ENCODE measurements at regions not wholly inside any gene's neighbourhood (a gene's known extent, or its start where the extent isn't known, plus 50 kb on each side); places are given as distances from the start of the nearest gene placed in this dataset.
A peak's percentile ranks its signal among the peaks of the same experiment; 100 is the strongest.

DNA sequence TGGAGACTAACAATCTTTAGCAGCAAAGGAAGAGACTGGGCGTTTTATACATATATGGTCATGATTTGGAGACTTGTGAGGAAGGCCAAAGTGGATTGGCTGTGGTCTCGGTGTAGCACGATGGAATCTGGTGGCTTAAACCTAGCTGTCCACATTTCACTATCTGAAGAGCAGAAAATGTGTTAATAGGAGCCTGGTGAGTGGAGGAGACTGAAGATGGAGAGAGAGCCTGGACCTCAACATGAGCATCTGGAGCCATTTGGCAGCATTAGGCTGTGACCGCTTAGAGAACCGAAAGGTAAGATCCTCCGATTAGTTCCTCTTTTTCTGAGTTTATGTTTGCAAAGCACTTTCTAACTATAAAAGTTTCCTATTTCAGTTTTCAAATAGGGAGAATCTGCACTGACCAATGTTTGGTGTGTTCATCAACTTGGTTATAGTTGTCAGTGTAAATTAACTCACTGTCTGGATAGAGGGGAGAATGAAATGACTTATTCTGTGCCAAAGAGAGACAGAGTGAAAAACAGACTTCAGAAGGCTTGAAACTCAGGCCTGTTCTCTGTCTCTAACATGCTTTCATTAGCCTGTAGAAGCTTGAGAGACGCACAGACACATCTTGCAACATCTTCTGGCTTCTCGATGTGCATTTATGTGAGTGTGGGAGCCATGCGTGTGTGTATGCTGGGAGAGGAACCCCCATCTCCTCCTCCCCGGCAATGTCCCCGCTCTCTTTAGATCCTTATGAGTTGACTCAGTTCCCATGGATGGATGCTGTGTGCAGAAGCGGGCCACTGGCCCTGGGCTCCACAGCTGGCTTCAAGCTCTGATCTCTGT, 244.7 kb upstream of the TBL1XR1 start:
- Mint-ChIP-seq H3K27me3 (ENCODE audit: low read depth) (no peaks in the 10 kb centered on the region), H3K4me1 (ENCODE audit: low read depth) (peaks cover 7% of the 10 kb centered on the region), H3K27ac (no peak overlapping the region), H3K9me3 (no peaks in the 10 kb centered on the region), H3K4me3 (no peak overlapping the region), H3K36me3 (ENCODE audit: insufficient read depth in 2 of 2) (no peaks in the 10 kb centered on the region)
- DNase-seq (no peak), ATAC-seq (replicated peaks in 1 of 2) (no peak)

DNA sequence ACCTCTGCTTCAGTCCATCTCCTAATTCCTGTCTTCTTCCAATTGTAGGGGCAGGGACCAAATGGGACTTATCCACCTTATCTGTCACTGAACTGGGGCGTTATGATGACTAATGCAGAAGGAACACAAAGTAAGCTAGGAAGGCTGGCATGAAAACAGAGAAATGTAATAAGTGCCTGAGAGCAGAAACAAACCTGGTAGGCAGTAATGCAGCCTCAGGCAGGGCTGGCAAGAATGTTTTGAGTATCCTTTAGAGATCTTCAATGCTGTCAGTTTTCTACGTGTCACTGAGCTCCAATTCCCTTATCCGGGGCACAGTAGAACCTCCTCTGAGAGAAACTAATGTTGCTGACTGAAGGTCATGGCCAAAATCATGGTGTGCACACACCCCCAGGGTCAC, 246.2 kb upstream of the TBL1XR1 start:
- Mint-ChIP-seq H3K36me3 (ENCODE audit: insufficient read depth in 2 of 2) (no peaks in the 10 kb centered on the region), H3K4me3 (no peak overlapping the region), H3K9me3 (no peaks in the 10 kb centered on the region), H3K27me3 (ENCODE audit: low read depth) (no peaks in the 10 kb centered on the region), H3K27ac (no peak overlapping the region), H3K4me1 (ENCODE audit: low read depth) (peaks cover 17% of the 10 kb centered on the region)
- ATAC-seq (replicated peaks in 1 of 2) (no peak), DNase-seq (no peak)

DNA sequence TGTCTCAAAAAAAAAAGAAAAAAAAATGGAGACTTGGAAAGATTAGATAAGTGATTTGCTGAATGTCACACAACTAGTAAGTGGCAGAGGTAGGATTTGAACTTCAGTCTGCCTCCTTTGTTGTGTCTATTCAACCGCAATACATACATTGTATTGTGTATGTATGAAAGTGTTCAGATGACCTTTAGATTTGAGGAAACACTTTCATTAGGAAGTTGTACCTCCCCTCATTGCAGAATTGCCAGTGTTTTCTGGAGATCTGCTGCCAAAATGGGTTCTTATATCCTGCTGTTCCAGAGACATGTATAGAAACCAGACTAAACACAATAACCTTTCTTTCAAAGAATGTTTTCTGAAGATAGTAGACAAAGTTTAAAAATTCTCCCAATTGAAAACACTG, 247.4 kb upstream of the TBL1XR1 start:
- ATAC-seq (replicated peaks in 1 of 2), result no peak
- no peak overlapping the region for H3K27ac Mint-ChIP-seq
- H3K4me3 Mint-ChIP-seq, result no peak overlapping the region
- no peaks in the 10 kb centered on the region for H3K9me3 Mint-ChIP-seq
- no peaks in the 10 kb centered on the region for H3K36me3 Mint-ChIP-seq (ENCODE audit: insufficient read depth in 2 of 2)
- peaks cover 29% of the 10 kb centered on the region for H3K4me1 Mint-ChIP-seq (ENCODE audit: low read depth)
- no peaks in the 10 kb centered on the region for H3K27me3 Mint-ChIP-seq (ENCODE audit: low read depth)
- no peak for DNase-seq

DNA sequence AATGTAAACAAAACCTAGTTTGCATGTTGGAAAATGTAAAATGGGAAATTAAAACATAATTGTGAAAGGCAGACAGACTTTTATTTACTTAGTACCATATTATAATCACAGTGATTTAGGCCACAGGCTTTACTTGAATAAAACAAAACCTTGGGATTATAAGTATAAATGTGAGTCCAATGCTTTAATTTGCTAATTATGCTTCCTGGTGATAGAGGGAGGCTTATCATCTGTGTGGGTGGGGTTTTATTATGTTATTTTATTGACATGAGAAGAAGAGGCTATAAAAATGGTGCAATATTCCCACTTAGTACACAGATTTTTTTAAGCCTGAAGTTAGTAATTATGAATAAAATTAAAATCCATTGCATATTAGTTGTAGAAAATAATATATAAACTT, 248.3 kb upstream of the TBL1XR1 start:
- no peaks in the 10 kb centered on the region for H3K27me3 Mint-ChIP-seq (ENCODE audit: low read depth)
- no peak overlapping the region for H3K27ac Mint-ChIP-seq
- DNase-seq, result no peak
- no peaks in the 10 kb centered on the region for H3K9me3 Mint-ChIP-seq
- H3K36me3 Mint-ChIP-seq (ENCODE audit: insufficient read depth in 2 of 2), result no peaks in the 10 kb centered on the region
- ATAC-seq (replicated peaks in 1 of 2), result no peak
- no peak overlapping the region for H3K4me3 Mint-ChIP-seq
- H3K4me1 Mint-ChIP-seq (ENCODE audit: low read depth), result peaks cover 30% of the 10 kb centered on the region

DNA sequence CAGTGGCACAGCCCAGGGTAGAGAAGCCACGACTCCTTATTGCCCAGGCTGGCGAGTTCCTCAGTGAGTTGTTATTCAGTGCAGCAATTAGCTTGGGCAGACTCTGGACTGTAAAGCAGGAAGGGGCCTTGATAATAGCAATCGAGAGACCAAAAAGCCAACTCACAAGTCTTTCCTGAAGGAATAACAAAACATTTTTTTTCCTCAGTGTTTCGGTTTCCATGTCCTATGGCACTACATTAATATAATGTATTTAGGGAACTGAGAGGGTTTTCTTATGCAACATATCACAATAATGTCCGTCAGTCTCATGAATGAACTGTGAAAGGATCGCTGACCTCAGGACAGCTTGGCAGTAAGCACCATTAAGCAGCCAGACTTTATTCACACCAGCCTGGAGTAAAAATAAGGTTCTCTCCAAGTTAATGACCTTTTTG, 248.9 kb upstream of the TBL1XR1 start:
- Mint-ChIP-seq H3K36me3 (ENCODE audit: insufficient read depth in 2 of 2) (no peaks in the 10 kb centered on the region), H3K27me3 (ENCODE audit: low read depth) (no peaks in the 10 kb centered on the region), H3K4me3 (no peak overlapping the region), H3K9me3 (no peaks in the 10 kb centered on the region), H3K4me1 (ENCODE audit: low read depth) (peaks cover 30% of the 10 kb centered on the region), H3K27ac (no peak overlapping the region)
- no peak for DNase-seq
- ATAC-seq (replicated peaks in 1 of 2), result no peak

DNA sequence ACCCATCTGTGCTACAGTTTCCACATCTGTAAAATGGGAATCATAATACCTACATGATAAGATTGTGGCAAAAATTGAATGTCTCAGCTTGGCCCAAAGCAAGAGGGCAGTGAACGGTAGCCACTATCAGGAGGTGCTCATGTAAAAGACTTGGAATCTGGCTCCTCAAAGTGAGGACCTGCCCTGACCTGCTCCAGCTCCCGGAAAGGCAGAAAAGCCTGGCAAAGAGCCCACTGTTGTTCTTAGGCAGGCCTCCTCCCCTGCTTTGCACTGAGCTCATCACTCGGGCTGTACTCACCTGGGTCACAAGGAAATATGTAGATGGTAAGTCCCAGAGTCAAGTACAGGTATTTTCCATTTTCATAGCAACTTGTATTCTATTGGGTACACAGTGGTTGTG, 250.7 kb upstream of the TBL1XR1 start:
- no peak for DNase-seq
- H3K9me3 Mint-ChIP-seq, result no peaks in the 10 kb centered on the region
- H3K4me3 Mint-ChIP-seq, result peak overlapping the region in 1 of 2 donors; percentile 65
- no peak for ATAC-seq (replicated peaks in 1 of 2)
- H3K27ac Mint-ChIP-seq, result peak overlapping the region; percentile 39
- peaks cover 23% of the 10 kb centered on the region for H3K4me1 Mint-ChIP-seq (ENCODE audit: low read depth)
- H3K36me3 Mint-ChIP-seq (ENCODE audit: insufficient read depth in 2 of 2), result no peaks in the 10 kb centered on the region
- no peaks in the 10 kb centered on the region for H3K27me3 Mint-ChIP-seq (ENCODE audit: low read depth)

DNA sequence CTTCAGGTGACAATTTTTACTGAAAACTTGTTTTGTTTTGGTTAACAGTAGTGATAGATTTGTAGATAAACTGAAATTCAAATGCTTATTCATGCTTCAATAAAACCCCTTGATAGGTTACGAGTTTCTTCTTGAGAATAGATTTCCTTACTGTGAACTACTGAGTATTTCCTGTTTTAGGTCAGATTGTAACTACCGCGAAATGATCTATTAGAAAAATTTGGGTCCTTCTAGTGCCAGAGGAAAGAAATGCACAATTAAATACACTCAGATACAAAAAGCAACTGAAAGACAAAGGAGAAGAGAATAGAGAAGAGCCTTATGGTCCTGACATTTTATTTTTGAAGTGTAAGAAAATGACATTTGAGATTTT, 251.7 kb upstream of the TBL1XR1 start:
- H3K4me3 Mint-ChIP-seq, result peak overlapping the region; percentile 54 to 85
- no peak for ATAC-seq (replicated peaks in 1 of 2)
- no peak for DNase-seq
- no peaks in the 10 kb centered on the region for H3K27me3 Mint-ChIP-seq (ENCODE audit: low read depth)
- peaks cover 23% of the 10 kb centered on the region for H3K4me1 Mint-ChIP-seq (ENCODE audit: low read depth)
- H3K27ac Mint-ChIP-seq, result peak overlapping the region; percentile 95
- no peaks in the 10 kb centered on the region for H3K36me3 Mint-ChIP-seq (ENCODE audit: insufficient read depth in 2 of 2)
- H3K9me3 Mint-ChIP-seq, result no peaks in the 10 kb centered on the region

DNA sequence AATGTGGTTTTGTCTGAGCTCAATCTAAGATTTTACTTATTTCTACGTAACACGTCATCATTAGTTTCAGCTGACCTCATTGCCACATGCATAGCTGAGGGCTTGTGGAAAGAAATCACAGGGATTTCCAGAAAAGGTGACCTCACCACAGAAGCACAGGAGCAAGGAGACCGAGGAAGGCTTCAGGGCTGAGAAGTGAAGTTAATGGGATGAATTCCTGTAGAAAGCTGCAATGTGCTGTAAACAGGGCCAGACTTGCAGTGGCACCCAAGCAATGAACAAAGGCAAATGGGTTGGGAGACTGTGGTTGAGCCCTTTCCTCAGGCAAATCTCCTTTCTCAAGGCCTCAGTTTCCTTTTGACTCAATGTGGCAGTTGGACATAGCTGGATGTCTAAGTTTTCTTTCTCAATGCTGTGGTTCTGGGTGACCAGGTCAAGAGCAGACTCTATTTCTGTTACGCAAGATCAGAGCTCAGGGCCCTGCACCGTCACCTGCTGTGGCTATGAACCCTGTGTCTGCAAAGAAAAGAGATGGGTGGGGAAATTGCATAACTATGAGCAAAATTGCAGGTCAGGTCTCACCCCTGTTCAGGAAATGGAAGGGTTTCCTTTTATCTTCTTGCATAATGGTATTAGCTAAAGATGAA, 252.2 kb upstream of the TBL1XR1 start:
- peak in 1 of 2 donors; percentile 3 for DNase-seq
- peak; percentile 31 to 60 for ATAC-seq (replicated peaks in 1 of 2)
- peak overlapping the region; percentile 54 to 85 for H3K4me3 Mint-ChIP-seq
- peak overlapping the region; percentile 95 for H3K27ac Mint-ChIP-seq
- H3K36me3 Mint-ChIP-seq (ENCODE audit: insufficient read depth in 2 of 2), result no peaks in the 10 kb centered on the region
- no peaks in the 10 kb centered on the region for H3K9me3 Mint-ChIP-seq
- no peaks in the 10 kb centered on the region for H3K27me3 Mint-ChIP-seq (ENCODE audit: low read depth)
- H3K4me1 Mint-ChIP-seq (ENCODE audit: low read depth), result peaks cover 23% of the 10 kb centered on the region

DNA sequence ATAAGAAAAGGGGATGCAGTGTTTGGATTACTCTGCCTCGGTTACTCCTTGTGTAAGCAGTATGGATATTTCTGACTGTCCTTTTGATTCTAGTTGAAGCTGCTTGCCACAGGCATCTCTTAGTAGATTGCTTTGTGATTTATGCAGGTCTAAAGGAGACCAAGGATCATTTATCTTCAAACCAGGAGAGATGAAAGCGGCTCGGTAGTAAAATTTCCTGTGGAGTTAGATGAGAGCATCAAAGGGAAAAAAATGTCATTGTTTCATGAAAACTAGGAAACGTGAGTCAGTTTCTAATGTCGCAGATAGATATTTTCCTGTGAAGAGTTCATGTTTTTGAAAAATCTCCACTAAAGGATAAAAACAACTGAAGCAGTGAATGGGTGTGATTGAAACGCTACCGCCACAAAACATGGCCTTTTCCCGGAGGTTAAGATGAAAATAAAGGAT, 254.0 kb upstream of the TBL1XR1 start:
- H3K36me3 Mint-ChIP-seq (ENCODE audit: insufficient read depth in 2 of 2), result peaks cover 1% of the 10 kb centered on the region in 2 donors
- H3K27ac Mint-ChIP-seq, result no peak overlapping the region
- peaks cover 23% of the 10 kb centered on the region for H3K4me1 Mint-ChIP-seq (ENCODE audit: low read depth)
- H3K27me3 Mint-ChIP-seq (ENCODE audit: low read depth), result no peaks in the 10 kb centered on the region
- H3K9me3 Mint-ChIP-seq, result peaks cover 0 to 1% of the 10 kb centered on the region in 2 donors
- H3K4me3 Mint-ChIP-seq, result no peak overlapping the region
- ATAC-seq (replicated peaks in 1 of 2) (no peak), DNase-seq (no peak)

DNA sequence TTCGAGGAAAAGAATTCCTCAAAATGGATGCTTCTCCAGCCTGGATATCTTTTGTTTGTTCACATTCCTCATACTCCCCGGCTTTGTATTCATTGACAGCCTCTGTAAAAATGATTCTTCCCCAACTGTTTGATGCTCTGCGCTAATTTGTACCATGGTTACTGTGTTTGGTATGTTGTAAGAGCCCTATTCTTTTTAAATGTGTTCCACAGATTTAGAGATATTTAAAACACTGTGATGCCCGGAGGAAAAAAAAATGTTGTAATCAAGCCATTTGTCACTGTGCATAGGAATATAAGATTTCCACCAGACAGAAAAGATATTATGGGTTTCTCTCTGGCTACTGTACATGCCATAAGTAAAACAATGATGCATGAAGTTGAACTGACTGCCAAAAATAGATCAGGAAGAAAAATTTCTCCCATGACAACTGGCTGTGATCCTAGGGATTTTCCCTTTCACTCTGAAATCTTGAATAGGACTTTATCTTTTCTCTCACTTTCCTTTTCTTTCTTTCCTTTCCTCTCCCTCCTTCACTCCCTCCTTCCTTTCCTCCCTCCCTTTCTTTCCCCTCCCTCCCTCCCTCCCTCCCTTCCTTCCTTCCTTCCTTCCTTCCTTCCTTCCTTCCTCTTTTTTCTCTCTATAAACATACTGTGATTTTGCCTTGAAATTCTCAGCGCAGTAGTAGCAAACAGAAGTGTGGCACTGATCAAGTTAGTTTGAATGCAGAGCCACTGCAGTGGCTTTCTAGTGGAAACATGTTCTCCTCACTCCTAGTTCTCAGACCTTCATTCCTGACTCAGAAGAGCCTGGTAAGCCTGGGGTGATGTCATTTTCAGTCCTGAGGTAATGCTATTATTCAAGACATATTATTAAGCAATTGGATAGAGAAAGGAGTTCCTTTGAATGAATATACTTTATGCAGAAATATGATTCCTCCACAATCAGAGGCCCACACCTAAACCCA, 254.9 kb upstream of the TBL1XR1 start:
- H3K4me1 Mint-ChIP-seq (ENCODE audit: low read depth), result peaks cover 23% of the 10 kb centered on the region
- ATAC-seq (replicated peaks in 1 of 2), result no peak

DNA sequence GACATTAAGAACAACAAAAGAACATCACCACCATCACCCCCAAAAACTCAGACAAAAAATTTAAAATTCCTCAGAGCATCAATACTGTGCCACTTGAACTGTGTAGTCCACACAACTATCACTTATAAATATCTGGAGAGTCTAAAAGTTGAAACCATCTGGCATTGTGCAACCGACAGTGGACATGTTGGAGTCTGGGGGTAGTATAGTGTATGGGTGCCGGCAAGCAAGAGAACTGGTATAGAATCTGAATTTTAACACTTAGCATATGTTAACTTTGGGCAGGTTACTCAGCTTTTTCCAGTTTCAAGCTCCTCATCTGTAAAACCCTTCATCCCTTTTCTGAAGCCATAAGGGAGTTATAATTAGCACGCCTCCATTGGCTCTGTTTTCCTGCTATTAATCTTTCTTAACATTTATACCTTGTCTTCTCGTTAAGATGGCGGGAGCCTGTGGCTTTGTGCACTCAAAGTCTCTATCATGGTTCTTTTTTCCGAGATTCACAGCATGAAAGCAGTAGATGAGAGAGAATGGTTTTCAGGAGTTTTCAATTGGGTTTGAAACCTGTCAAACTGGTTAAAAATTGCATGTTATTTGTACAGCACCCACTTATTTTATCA, 255.7 kb upstream of the TBL1XR1 start:
- Mint-ChIP-seq H3K9me3 (peaks cover 0 to 1% of the 10 kb centered on the region in 2 donors), H3K4me1 (ENCODE audit: low read depth) (peaks cover 19% of the 10 kb centered on the region), H3K4me3 (no peak overlapping the region), H3K27ac (no peak overlapping the region), H3K27me3 (ENCODE audit: low read depth) (no peaks in the 10 kb centered on the region), H3K36me3 (ENCODE audit: insufficient read depth in 2 of 2) (peaks cover 1 to 5% of the 10 kb centered on the region in 2 donors)
- DNase-seq (no peak), ATAC-seq (replicated peaks in 1 of 2) (no peak)

More for the DNA sequence above, 254.9 kb upstream of the TBL1XR1 start:
- Mint-ChIP-seq H3K27me3 (ENCODE audit: low read depth) (no peaks in the 10 kb centered on the region), H3K9me3 (peaks cover 0 to 1% of the 10 kb centered on the region in 2 donors), H3K27ac (no peak overlapping the region), H3K4me3 (no peak overlapping the region), H3K36me3 (ENCODE audit: insufficient read depth in 2 of 2) (peaks cover 1 to 5% of the 10 kb centered on the region in 2 donors)
- no peak for DNase-seq

DNA sequence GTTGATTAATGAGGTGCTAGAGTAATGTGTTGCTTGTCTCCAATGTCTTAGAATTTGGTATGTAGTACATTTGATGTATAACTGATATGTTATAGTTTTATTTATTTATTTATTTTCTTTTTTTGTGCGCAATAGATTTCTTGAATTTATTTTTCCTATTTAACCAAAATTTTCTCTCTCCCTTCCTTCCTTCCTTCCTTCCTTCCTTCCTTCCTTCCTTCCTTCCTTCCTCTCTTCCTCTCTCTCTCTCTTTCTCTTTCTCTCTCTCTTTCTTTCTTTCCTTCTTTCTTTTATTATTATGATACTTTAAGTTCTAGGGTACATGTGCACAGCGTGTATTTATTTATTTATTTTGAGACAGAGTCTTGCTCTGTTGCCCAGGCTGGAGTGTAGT, 256.2 kb upstream of the TBL1XR1 start:
- Mint-ChIP-seq H3K4me3 (no peak overlapping the region), H3K27me3 (ENCODE audit: low read depth) (no peaks in the 10 kb centered on the region), H3K9me3 (peaks cover 0 to 1% of the 10 kb centered on the region in 2 donors), H3K36me3 (ENCODE audit: insufficient read depth in 2 of 2) (peaks cover 1 to 5% of the 10 kb centered on the region in 2 donors), H3K4me1 (ENCODE audit: low read depth) (peaks cover 14% of the 10 kb centered on the region), H3K27ac (peak overlapping the region; percentile 64)
- DNase-seq, result no peak
- no peak for ATAC-seq (replicated peaks in 1 of 2)

Data from activated T-cell treated with anti-CD3 and anti-CD28 coated beads, Interleukin-2, amount 50 U/mL, for 72 hours (primary cell).